H1 (cell line): ENCODE measurements at regions not wholly inside any gene's neighbourhood (a gene's known extent, or its start where the extent isn't known, plus 50 kb on each side); places are given as distances from the start of the nearest gene placed in this dataset.
A peak's percentile ranks its signal among the peaks of the same experiment; 100 is the strongest.

Source experiments
- CTCF ChIA-PET: fragments of 300-600 bp; sonication (Branson Sonifier 250); formaldehyde crosslinking; loops from one replicate; lab custom pipeline; 2021; ENCODE audit not compliant: partially characterized antibody; lab: Charles Lee
- POLR2A ChIA-PET: fragments of 300-600 bp; sonication (Branson Sonifier 250); formaldehyde crosslinking; loops from one replicate; lab custom pipeline; 2021; ENCODE audit warnings: inconsistent platforms; ENCODE audit not compliant: partially characterized antibody; lab: Charles Lee
- DNase-seq, 2 experiments: peaks; one replicate each; pipeline versions ENCODE4 v3.0.0 to v3.0.0-alpha.2; 2010 to 2022; ENCODE audit warnings: low spot score in 2 of 2, low read depth in 1 of 2, mixed read lengths in 1 of 2
- FAIRE-seq: peaks from 2 replicates; lab custom pipeline; 2011; peaks lifted over from hg19 to GRCh38; lab: Jason Lieb, UNC
- H2AFZ ChIP-seq: 2 replicates; pipeline ENCODE4 v1.8.1; 2012; ENCODE audit warnings: low read length, inconsistent platforms
- H2AK5ac ChIP-seq: 2 replicates; pipeline ENCODE4 v1.6.1; 2013; ENCODE audit warnings: low read depth, low read length
- H2BK120ac ChIP-seq: replicated peaks from 2 replicates; pipeline ENCODE3; 2013; ENCODE audit warnings: low read depth, low read length, inconsistent platforms
- H2BK12ac ChIP-seq: 2 replicates; pipeline ENCODE4 v1.6.1; 2013; ENCODE audit warnings: low read depth, low read length
- H2BK15ac ChIP-seq: 2 replicates; pipeline ENCODE4 v1.6.1; 2013; ENCODE audit warnings: low read length
- H2BK20ac ChIP-seq: 2 replicates; pipeline ENCODE4 v1.6.1; 2013; ENCODE audit warnings: low read length
- H2BK5ac ChIP-seq: 2 replicates; pipeline ENCODE4 v1.6.1; 2013; ENCODE audit warnings: low read depth, low read length
- H3K14ac ChIP-seq: 2 replicates; pipeline ENCODE4 v1.6.1; 2013; ENCODE audit warnings: inconsistent platforms; ENCODE audit not compliant: insufficient read length
- H3K18ac ChIP-seq: 2 replicates; pipeline ENCODE4 v1.6.1; 2013; ENCODE audit warnings: low read length; ENCODE audit errors: extremely low read depth
- H3K23ac ChIP-seq: 2 replicates; pipeline ENCODE4 v1.6.1; 2013; ENCODE audit warnings: inconsistent platforms; ENCODE audit not compliant: insufficient read length
- H3K23me2 ChIP-seq: 2 replicates; pipeline ENCODE4 v1.6.1; 2013; ENCODE audit warnings: low read depth, low read length
- H3K27ac ChIP-seq: 2 replicates; pipeline ENCODE4 v1.6.1; 2011; ENCODE audit warnings: low read depth, low read length, inconsistent platforms
- H3K27me3 ChIP-seq, 4 experiments: replicated peaks in 1 of 4; 1 replicate in 1 of 4; 2 replicates in 3 of 4; pipeline versions ENCODE4 v1.6.1 to v1.8.1; 2011 to 2013; ENCODE audit warnings: low read length in 3 of 4, mild to moderate bottlenecking in 3 of 4, inconsistent platforms in 2 of 4, mixed read lengths in 2 of 4, moderate library complexity in 1 of 4; ENCODE audit not compliant: control insufficient read depth in 3 of 4, insufficient read depth in 3 of 4; ENCODE audit errors: extremely low read depth in 1 of 4
- H3K36me3 ChIP-seq, 4 experiments: 2 replicates each; pipeline versions ENCODE4 v1.6.1 to v1.8.1; 2011 to 2013; ENCODE audit warnings: mild to moderate bottlenecking in 4 of 4, low read length in 3 of 4, moderate library complexity in 2 of 4, control low read depth in 1 of 4, inconsistent platforms in 1 of 4; ENCODE audit not compliant: insufficient read depth in 4 of 4, control insufficient read depth in 2 of 4
- H3K4ac ChIP-seq: replicated peaks from 2 replicates; pipeline ENCODE3; 2013; ENCODE audit warnings: low read length, low read depth, mixed read lengths, inconsistent platforms; ENCODE audit not compliant: insufficient read length
- H3K4me1 ChIP-seq, 4 experiments: replicated peaks in 1 of 4; 1 replicate in 1 of 4; 2 replicates in 3 of 4; pipeline versions ENCODE4 v1.6.1 to v1.8.1; 2011 to 2013; ENCODE audit warnings: low read length in 3 of 4, inconsistent platforms in 2 of 4, mixed read lengths in 1 of 4; ENCODE audit not compliant: insufficient read depth in 4 of 4, control insufficient read depth in 3 of 4
- H3K4me2 ChIP-seq, 2 experiments: 2 replicates each; pipeline versions ENCODE4 v1.6.1 to v1.8.1; 2011 to 2013; ENCODE audit warnings: low read depth in 2 of 2, low read length in 2 of 2, control low read depth in 1 of 2, inconsistent platforms in 1 of 2, mild to moderate bottlenecking in 1 of 2; ENCODE audit not compliant: insufficient read depth in 1 of 2
- H3K4me3 ChIP-seq, 4 experiments: fragments of 200-600, 300-600 bp in 1 of 4; sonication (generic), shearing (Covaris generic), sonication (Bioruptor Twin) in 1 of 4; 2 replicates each; pipeline versions ENCODE4 v1.5.1 to v1.8.1; 2011 to 2016; ENCODE audit warnings: low read length in 4 of 4, low read depth in 3 of 4, control low read depth in 2 of 4, inconsistent platforms in 2 of 4, mild to moderate bottlenecking in 2 of 4, mixed read lengths in 1 of 4, moderate library complexity in 1 of 4; ENCODE audit not compliant: insufficient read depth in 2 of 4; ENCODE audit errors: extremely low read depth in 1 of 4
- H3K56ac ChIP-seq: replicated peaks from 2 replicates; pipeline ENCODE3; 2013; ENCODE audit warnings: low read depth, mild to moderate bottlenecking, mixed read lengths, low read length, inconsistent platforms; ENCODE audit not compliant: insufficient read length
- H3K79me1 ChIP-seq: 2 replicates; pipeline ENCODE4 v1.6.1; 2013; ENCODE audit warnings: low read depth, low read length, control low read depth
- H3K79me2 ChIP-seq, 2 experiments: 2 replicates each; pipeline versions ENCODE4 v1.6.1 to v1.8.1; 2012 to 2013; ENCODE audit warnings: low read length in 2 of 2, mild to moderate bottlenecking in 2 of 2, inconsistent platforms in 1 of 2; ENCODE audit not compliant: insufficient read depth in 2 of 2, control insufficient read depth in 1 of 2
- H3K9ac ChIP-seq, 4 experiments: replicated peaks in 1 of 4; 1 replicate in 1 of 4; 2 replicates in 3 of 4; pipeline versions ENCODE4 v1.6.1 to v1.8.1; 2011 to 2013; ENCODE audit warnings: low read depth in 3 of 4, low read length in 3 of 4, control low read depth in 2 of 4, mild to moderate bottlenecking in 2 of 4, moderate library complexity in 2 of 4, inconsistent platforms in 1 of 4; ENCODE audit errors: extremely low read depth in 1 of 4
- H3K9me3 ChIP-seq, 2 experiments: 2 replicates each; pipeline versions ENCODE4 v1.6.1 to v1.8.1; 2012 to 2013; ENCODE audit warnings: mild to moderate bottlenecking in 2 of 2, moderate library complexity in 2 of 2, control low read depth in 1 of 2, inconsistent platforms in 1 of 2, low read depth in 1 of 2, low read length in 1 of 2, mixed read lengths in 1 of 2; ENCODE audit not compliant: insufficient read depth in 2 of 2
- H4K20me1 ChIP-seq, 2 experiments: replicated peaks in 1 of 2; 2 replicates each; pipeline versions ENCODE3 to v1.8.1; 2011 to 2013; ENCODE audit warnings: inconsistent platforms in 2 of 2, low read length in 2 of 2, mild to moderate bottlenecking in 1 of 2; ENCODE audit not compliant: insufficient read depth in 2 of 2, control insufficient read depth in 1 of 2
- H4K5ac ChIP-seq: 2 replicates; pipeline ENCODE4 v1.6.1; 2013; ENCODE audit warnings: low read length, low read depth, mixed read lengths, inconsistent platforms; ENCODE audit not compliant: insufficient read length
- H4K8ac ChIP-seq: 2 replicates; pipeline ENCODE4 v1.8.0; 2013; ENCODE audit warnings: mild to moderate bottlenecking, moderate library complexity, low read length, inconsistent platforms; ENCODE audit not compliant: insufficient read depth; ENCODE audit errors: extremely low read depth
- H4K91ac ChIP-seq: replicated peaks from 2 replicates; pipeline ENCODE3; 2013; ENCODE audit warnings: low read length, mixed read lengths, inconsistent platforms; ENCODE audit not compliant: insufficient read length
- ATF3 ChIP-seq: IDR thresholded peaks from 2 replicates; pipeline ENCODE4 v1.6.1; 2011; ENCODE audit warnings: low read depth, mild to moderate bottlenecking, low read length; ENCODE audit not compliant: insufficient read depth
- RAD21 ChIP-seq, 2 experiments: IDR thresholded peaks in 1 of 2; conservative IDR thresholded peaks in 1 of 2; 2 replicates each; pipeline ENCODE4 v1.6.1; 2011; ENCODE audit warnings: low read depth in 2 of 2, low read length in 2 of 2, improper control_type of control experiment in 1 of 2, inconsistent platforms in 1 of 2, mild to moderate bottlenecking in 1 of 2, moderate library complexity in 1 of 2
- SP1 ChIP-seq: IDR thresholded peaks from 2 replicates; pipeline ENCODE4 v1.6.1; 2011; ENCODE audit warnings: low read depth, low read length
- WGBS, 2 experiments: shearing (Covaris generic) in 1 of 2; methylation state at CpG; one replicate each; pipeline versions ENCODE4 v1.1.6 to v1.1.7; 2013 to 2015; ENCODE audit warnings: low lambda C conversion rate in 2 of 2, mixed read lengths in 2 of 2, inconsistent platforms in 1 of 2, low coverage in 1 of 2, missing lambda C conversion rate in 1 of 2; ENCODE audit not compliant: insufficient replicate concordance in 2 of 2, insufficient coverage in 1 of 2, insufficient read length in 1 of 2; ENCODE audit errors: extremely low coverage in 1 of 2, missing lambda C conversion rate in 1 of 2; 5-methylcytosine and 5-hydroxymethylcytosine counted together

- Histone ChIP-seq H2AFZ (no peak overlapping the region), H3K4me2 (no peak overlapping the region), H3K27ac (no peak overlapping the region), H3K18ac (no peak overlapping the region), H4K91ac (no peak overlapping the region), H4K8ac (no peak overlapping the region), H2BK15ac (no peak overlapping the region), H4K5ac (no peak overlapping the region), H3K23ac (no peak overlapping the region), H3K9me3 (no peaks in the 10 kb centered on the region), H3K79me2 (no peaks in the 10 kb centered on the region), H2AK5ac (no peak overlapping the region), H4K20me1 (no peaks in the 10 kb centered on the region), H3K56ac (no peak overlapping the region), H3K23me2 (no peaks in the 10 kb centered on the region), H3K36me3 (no peaks in the 10 kb centered on the region), H3K79me1 (no peaks in the 10 kb centered on the region), H3K4me1 (peaks cover 0 to 2% (median 0%) of the 10 kb centered on the region in 4 experiments; a peak in 2 of 7 replicates), H3K4ac (no peak overlapping the region), H3K4me3 (no peak overlapping the region), H2BK5ac (no peak overlapping the region), H2BK20ac (no peak overlapping the region), H3K9ac (no peak overlapping the region), H2BK12ac (no peak overlapping the region), H3K14ac (no peak overlapping the region), H2BK120ac (no peak overlapping the region), H3K27me3 (no peaks in the 10 kb centered on the region)
- DNase-seq (no peak), FAIRE-seq (no peak)
- WGBS, 2 experiments = 69% methylated on average over 1 of the region's 2 CpGs; no CpG with 5 or more reads in 1 of the 2 experiments
- POLR2A ChIA-PET = no interaction called here
- CTCF ChIA-PET = no interaction called here
- no peak for TF ChIP-seq ATF3
- no peak for TF ChIP-seq SP1
- peak in 1 of 2 experiments; percentile 20; a peak in 1 of 4 replicates for TF ChIP-seq RAD21 (IDR thresholded peaks at IDR 0.05 in 1 of 2, conservative IDR thresholded peaks at IDR 0.05 in 1 of 2; ENCODE audit: low read depth in 2 of 2, low read length in 2 of 2)
Observed at GRCh38 chr6:76615395-76615794, 542.9 kb upstream of the IMPG1 start.
